DMS 273 (cell line): ENCODE measurements at regions not wholly inside any gene's neighbourhood (a gene's known extent, or its start where the extent isn't known, plus 50 kb on each side); places are given as distances from the start of the nearest gene placed in this dataset.
"Not testable (repeated sequence)": the region's sequence is repeated elsewhere in the genome, so short reads cannot be mapped to it uniquely, and the experiment has no call there.

Source experiments
- DNase-seq: peaks from one replicate; lab custom pipeline; 2025; ENCODE audit not compliant: unreplicated experiment; lab: John Stamatoyannopoulos, UW

DNA sequence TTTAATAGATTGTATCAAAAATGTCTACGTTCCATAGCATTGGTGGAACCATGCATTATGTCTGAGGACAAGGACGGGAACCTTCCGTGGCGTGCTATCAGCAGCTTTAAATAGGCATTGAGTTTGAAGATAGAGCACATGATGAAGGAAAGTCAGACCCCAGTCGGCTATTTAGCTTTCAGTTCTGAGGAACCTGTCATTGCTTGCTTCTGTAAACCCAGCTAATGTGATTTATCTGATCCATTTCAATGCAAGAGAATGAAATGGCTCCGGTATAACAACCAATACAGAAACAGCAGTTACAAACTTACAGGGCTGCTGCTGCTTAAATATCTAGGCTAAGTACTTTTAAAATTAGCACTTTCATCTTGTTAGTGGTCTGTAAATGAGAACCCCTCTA, 503.3 kb downstream of the RNF144A start:
- no peak for DNase-seq

GRCh38 chr2:7424481-7424880, 507.3 kb downstream of the RNF144A start:
- peak; percentile 74 for DNase-seq

- DNase-seq = peak; percentile 91
Observed at GRCh38 chr2:7427293-7428060, 510.3 kb downstream of the RNF144A start.

DNA sequence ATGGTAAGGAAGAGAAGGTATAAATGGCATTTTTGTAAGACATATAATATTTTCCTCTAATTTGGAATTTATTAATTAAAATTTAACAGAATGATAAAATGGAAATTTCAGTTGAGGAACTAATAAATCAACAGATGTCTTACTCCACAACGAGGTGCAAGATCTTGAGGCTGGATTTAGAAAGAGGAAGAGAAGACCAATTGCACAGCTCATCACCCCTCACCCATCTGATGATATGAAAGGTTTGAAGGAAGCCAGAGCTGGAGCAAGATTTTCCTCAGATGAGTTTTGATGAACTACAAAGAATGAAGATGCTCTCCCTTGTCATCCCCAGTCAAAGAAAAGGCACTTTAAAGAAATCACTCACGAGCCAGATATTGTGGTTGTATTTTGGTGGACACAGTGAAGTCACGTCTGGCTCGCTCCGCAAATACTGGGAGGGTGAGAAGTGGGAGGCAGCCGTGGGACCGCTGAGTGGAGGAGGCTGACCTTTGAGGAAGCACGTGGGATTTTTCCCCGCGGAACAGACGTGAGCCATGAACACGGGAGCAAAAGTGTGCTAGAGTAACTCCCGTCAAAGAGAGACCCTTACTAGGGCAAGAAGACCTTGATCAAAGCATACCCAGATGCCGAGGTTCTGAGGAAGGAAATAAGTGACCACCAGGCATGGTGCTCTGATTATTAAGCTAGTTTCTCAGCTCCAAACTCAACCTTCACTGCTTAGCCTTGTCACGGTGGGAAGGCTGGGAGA, 511.4 kb downstream of the RNF144A start:
- no peak for DNase-seq

DNA sequence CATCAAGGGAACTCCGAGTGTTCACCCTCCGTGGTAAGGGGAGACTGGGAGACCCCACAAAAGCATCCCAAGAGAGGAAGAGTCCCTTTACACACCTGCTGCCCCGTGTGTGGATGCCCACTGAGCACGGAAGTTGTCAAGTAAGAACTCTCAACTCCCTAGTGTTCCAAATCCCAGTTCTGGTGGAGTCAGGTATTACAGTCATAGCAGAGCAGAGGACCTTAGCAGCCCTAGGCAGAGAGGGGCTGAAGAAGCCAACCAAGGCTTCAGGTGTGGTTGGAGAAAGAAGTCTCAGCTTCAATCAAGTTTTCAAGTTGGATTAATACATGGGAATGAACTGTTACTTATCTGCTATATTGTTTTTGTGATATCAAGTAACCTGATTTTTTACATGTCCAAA, 512.5 kb downstream of the RNF144A start:
- DNase-seq = peak; percentile 19

- peak; percentile 8 for DNase-seq
Observed at GRCh38 chr2:7430421-7430868, 513.2 kb downstream of the RNF144A start.

- DNase-seq = peak; percentile 73
Observed at GRCh38 chr2:7430869-7431641, 513.8 kb downstream of the RNF144A start.

GRCh38 chr2:7432436-7432835, 515.2 kb downstream of the RNF144A start:
- no peak for DNase-seq

DNA sequence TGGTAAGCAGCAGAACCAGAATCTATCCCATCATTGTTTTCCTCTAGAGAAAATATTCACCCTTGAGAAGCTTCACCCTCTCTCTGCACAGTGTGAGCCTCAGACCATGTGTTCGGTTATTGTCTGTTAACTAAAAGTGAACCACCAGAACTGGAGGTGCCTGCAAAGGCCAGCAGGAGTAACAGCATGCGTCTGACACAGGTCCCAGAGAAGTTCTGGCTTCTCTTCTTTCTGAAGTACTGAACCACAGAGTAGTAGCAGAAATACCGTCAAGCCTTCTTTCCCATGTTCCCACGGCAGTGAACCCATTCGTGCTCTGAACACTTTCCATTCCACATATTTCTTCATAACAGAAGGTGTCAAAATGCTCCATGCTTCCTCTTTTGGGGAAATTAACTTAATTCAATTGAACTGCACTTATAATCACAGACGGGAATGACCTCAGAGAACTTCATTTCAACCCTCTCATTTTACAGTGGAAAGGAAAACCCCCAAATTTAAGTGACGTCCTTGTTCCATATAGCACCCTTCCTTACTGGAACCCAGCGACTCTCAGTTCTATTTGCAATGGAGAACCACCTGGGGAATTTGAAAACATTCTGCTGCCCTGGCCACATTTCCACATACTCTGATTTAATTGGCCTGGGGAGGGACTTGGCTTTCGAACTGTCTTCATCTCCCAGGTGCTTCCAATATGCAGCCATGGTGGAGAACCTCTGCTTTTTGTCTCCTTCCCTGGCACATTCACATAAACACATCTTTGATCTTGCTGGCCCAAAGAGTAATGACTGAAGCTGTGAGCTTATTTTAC, 519.1 kb downstream of the RNF144A start:
- DNase-seq = no peak

DNA sequence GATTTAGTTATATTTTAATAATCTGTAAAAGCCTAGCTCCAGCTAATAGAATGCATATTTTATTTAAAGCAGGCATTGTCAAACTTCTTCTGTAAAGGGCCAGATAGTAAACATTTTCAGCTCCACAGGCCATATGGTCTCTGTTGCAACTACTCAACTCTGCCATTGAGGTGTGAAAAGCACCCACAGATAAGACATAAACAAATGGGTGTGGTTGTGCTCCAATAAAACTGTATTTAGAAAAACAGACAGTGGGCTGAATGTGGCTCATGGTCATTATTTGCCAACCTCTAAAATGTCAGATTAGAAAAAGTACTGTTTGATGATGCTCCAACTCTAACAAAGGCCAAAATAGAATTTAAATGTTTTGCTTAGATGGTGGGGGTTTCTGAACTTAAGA, 519.9 kb downstream of the RNF144A start:
- DNase-seq = peak; percentile 24

DNA sequence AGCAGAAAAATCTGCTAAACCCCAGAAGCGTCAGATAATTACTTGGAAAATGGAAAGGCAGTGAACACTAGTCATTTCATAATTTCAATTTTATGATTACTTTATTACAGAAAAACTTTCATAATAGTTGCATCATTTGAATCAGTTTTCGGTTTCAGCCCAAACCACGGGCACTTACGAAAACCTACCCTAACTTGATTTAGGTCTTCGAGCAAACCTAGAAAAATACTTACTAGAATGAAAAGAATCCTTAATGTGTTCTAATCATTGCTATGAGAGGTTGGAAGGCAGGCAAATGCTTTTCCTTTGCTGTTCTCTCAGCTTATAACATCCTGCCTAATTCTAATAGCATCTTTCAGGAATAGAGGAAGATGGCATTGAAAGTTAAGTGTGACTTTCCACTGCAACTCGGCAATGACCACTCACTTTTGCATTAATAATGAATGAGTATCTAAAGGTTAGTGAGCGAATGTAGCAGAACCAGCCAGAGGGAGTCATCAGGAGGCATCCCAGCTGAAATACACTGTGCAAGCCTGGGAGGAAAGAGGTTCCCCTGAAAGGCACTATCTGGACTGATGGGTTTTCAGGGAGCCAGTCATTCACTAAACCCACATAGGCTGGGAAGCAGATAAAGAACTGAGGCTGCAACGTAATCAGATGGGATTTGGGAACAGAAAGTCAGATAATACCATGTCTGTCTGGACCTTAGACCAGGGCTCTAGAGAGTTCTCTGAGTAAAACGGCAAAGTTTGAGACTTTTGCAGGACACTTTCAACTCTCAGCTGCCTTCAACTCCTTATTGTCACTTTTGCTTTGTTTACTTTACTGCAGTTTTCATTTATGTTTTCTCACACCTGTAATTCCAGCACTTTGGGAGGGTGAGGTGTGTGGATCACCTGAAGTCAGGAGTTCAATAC, 520.8 kb downstream of the RNF144A start:
- no peak for DNase-seq

DNA sequence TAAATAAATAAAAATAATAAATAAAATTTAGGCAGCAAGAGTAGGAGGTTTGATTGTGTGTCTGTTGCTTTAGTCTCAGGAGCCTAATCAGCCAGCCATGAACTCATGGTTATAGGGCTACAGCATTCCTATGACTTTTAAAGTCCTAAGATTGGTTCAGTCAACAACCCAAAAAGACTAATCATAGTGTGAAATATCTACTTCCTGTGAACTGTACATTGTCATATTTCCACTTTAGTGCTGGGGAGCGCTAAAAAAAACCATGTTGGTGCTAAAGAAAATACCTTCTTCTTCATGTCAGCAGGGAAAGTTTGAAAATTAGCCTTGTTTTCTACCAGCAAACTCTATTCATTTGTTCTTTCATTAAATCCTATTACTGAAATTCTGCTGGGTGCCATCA, 521.6 kb downstream of the RNF144A start:
- DNase-seq = no peak

- no peak for DNase-seq
Observed at GRCh38 chr2:7440977-7441376, 523.8 kb downstream of the RNF144A start.

DNA sequence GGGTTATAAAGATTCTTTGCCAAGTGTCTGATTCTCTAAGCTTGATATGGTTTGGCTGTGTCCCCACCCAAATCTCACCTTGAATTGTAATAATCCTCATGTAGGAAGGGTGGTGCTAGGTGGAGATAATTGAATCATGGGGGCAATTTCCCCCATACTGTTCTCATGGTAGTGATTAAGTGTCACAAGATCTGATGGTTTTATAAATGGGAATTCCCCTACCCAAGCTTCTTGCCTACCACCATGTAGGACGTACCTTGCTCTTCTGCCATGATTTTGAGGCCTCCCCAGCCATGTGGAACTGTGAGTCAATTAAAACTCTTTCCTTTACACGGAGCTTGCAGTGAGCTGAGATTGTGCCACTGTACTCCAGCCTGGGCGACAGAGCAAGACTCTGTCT, 524.6 kb downstream of the RNF144A start:
- DNase-seq = not testable (repeated sequence)

DNA sequence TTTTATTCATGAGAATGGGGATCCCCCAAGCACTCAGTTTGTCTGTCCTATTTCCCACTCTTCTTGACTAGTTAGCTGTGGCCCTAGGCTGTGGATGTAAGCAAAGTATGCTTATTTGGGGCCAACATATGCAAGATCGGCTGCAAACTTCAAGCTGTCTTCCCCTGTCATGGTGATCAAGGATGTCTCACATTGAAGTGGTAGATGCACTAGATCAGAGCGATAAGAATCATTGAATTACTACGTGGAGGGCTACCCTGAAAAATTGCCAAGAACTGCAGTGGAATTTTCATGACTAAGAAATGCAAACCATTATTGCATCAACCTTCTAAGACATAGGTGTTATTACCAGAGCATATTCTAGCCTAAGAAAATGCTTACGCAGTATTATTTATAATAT, 527.4 kb downstream of the RNF144A start:
- no peak for DNase-seq

- DNase-seq = no peak
Observed at GRCh38 chr2:7448578-7449264, 531.5 kb downstream of the RNF144A start.

DNA sequence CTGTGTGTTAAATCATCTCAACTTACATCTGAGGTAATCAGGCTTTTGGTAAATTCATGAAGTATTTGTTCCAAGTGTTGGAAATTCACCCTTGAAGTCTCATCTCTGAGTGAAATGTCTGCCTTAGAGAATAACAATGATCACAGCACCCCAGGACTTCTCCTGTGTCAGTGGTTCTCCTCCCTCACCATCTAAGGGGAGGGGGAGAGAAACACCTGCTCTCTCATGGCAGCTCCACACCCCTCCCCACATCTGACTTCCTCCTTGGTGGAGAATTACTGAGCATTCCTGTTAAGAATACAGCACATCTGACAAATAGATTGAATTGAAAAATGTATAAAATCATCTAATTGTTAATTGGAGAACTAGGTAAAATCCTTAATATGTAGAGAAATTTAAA, 532.1 kb downstream of the RNF144A start:
- DNase-seq = no peak

DNA sequence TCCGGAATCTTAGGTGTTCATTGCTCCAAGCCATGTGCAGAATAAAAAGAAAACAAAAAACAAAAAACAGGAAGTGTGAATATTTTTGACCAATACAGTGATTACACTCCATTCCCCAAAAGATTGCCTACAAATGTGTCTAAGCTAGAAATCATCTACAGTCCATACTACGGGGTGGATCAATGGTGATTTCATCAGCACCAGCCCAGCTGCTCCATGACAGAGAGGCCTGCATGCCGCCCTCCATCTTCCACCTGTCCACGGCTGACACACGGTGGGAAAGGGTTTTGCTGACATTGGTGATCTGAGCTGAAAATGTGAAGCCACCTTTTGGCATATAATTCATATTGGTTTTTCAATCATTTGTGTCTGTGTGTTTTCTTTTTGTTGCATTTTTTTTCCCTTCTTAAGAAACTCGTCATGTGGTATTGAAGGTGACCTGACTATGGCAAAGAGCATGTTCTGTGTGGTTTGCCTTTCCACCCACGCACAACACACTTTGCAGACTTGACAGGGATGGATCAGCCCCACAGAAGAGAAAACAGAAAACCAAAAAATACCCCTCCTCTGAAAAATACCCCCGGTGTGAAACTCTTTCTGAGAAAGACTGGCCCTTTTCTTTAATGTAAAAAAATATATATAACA, 533.1 kb downstream of the RNF144A start:
- DNase-seq = no peak

- no peak for DNase-seq
Observed at GRCh38 chr2:7450833-7451190, 533.6 kb downstream of the RNF144A start.
